ENCODE measurements at regions not wholly inside any gene's neighbourhood (a gene's known extent, or its start where the extent isn't known, plus 50 kb on each side); places are given as distances from the start of the nearest gene placed in this dataset.

GRCh38 chr17:53646835-53647234, 175.9 kb upstream of the KIF2B start:
- Mint-ChIP-seq H3K27me3 (ENCODE audit: unreplicated experiment) (peaks cover 12% of the 10 kb centered on the region), H3K4me3 (ENCODE audit: unreplicated experiment) (no peak overlapping the region), H3K27ac (ENCODE audit: unreplicated experiment) (no peak overlapping the region), H3K9me3 (ENCODE audit: unreplicated experiment) (peaks cover 9% of the 10 kb centered on the region), H3K4me1 (ENCODE audit: unreplicated experiment) (no peaks in the 10 kb centered on the region), H3K36me3 (ENCODE audit: unreplicated experiment) (no peaks in the 10 kb centered on the region)
- no peak for DNase-seq (ENCODE audit: extremely low spot score, unreplicated experiment)
- no peak for TF ChIP-seq CTCF (IDR thresholded peaks at IDR 0.05)

- Mint-ChIP-seq H3K27ac (ENCODE audit: unreplicated experiment) (no peak overlapping the region), H3K4me3 (ENCODE audit: unreplicated experiment) (no peak overlapping the region), H3K36me3 (ENCODE audit: unreplicated experiment) (no peaks in the 10 kb centered on the region), H3K27me3 (ENCODE audit: unreplicated experiment) (peaks cover 7% of the 10 kb centered on the region), H3K9me3 (ENCODE audit: unreplicated experiment) (peaks cover 9% of the 10 kb centered on the region), H3K4me1 (ENCODE audit: unreplicated experiment) (no peaks in the 10 kb centered on the region)
- DNase-seq (ENCODE audit: extremely low spot score, unreplicated experiment): no peak
- TF ChIP-seq CTCF (IDR thresholded peaks at IDR 0.05): no peak
These were observed 181.9 kb upstream of the KIF2B start for GRCh38 chr17:53640808-53641207.

- Mint-ChIP-seq H3K4me3 (ENCODE audit: unreplicated experiment) (no peak overlapping the region), H3K27ac (ENCODE audit: unreplicated experiment) (no peak overlapping the region), H3K36me3 (ENCODE audit: unreplicated experiment) (no peaks in the 10 kb centered on the region), H3K27me3 (ENCODE audit: unreplicated experiment) (no peaks in the 10 kb centered on the region), H3K4me1 (ENCODE audit: unreplicated experiment) (no peaks in the 10 kb centered on the region), H3K9me3 (ENCODE audit: unreplicated experiment) (no peaks in the 10 kb centered on the region)
- no peak for DNase-seq (ENCODE audit: extremely low spot score, unreplicated experiment)
- TF ChIP-seq CTCF (IDR thresholded peaks at IDR 0.05): no peak
These were observed 187.3 kb upstream of the KIF2B start for GRCh38 chr17:53635444-53635843.

GRCh38 chr17:53633856-53634255, 188.9 kb upstream of the KIF2B start:
- Mint-ChIP-seq H3K4me3 (ENCODE audit: unreplicated experiment) (no peak overlapping the region), H3K27ac (ENCODE audit: unreplicated experiment) (no peak overlapping the region), H3K4me1 (ENCODE audit: unreplicated experiment) (peaks cover under 1% of the 10 kb centered on the region), H3K27me3 (ENCODE audit: unreplicated experiment) (no peaks in the 10 kb centered on the region), H3K36me3 (ENCODE audit: unreplicated experiment) (no peaks in the 10 kb centered on the region), H3K9me3 (ENCODE audit: unreplicated experiment) (no peaks in the 10 kb centered on the region)
- TF ChIP-seq CTCF (IDR thresholded peaks at IDR 0.05): no peak
- no peak for DNase-seq (ENCODE audit: extremely low spot score, unreplicated experiment)

GRCh38 chr17:53631486-53631885, 191.2 kb upstream of the KIF2B start:
- Mint-ChIP-seq H3K4me1 (ENCODE audit: unreplicated experiment) (peaks cover 20% of the 10 kb centered on the region), H3K4me3 (ENCODE audit: unreplicated experiment) (no peak overlapping the region), H3K9me3 (ENCODE audit: unreplicated experiment) (peaks cover 4% of the 10 kb centered on the region), H3K27me3 (ENCODE audit: unreplicated experiment) (no peaks in the 10 kb centered on the region), H3K36me3 (ENCODE audit: unreplicated experiment) (no peaks in the 10 kb centered on the region), H3K27ac (ENCODE audit: unreplicated experiment) (no peak overlapping the region)
- TF ChIP-seq CTCF (IDR thresholded peaks at IDR 0.05): no peak
- DNase-seq (ENCODE audit: extremely low spot score, unreplicated experiment): no peak

All from osteocyte (in vitro differentiated cells).